Upper lobe of left lung (tissue), 4 donors: ENCODE measurements at regions not wholly inside any gene's neighbourhood (a gene's known extent, or its start where the extent isn't known, plus 50 kb on each side); places are given as distances from the start of the nearest gene placed in this dataset.

Source experiments
- POLR2A ChIP-seq, 4 donors: fragments of 450-650 bp; IDR thresholded peaks; one replicate each; pipeline ENCODE4 v1.5.1; 2016 to 2017; ENCODE audit warnings: antibody characterized with exemption in 4 of 4, mild to moderate bottlenecking in 2 of 4
- POLR2AphosphoS5 ChIP-seq, 2 donors: sonication (generic); formaldehyde crosslinking; IDR thresholded peaks; one replicate each; pipeline ENCODE4 v1.5.1; 2017; ENCODE audit warnings: antibody characterized with exemption in 2 of 2
- TF ChIP-seq, protein P1 (sequence below), 6 experiments: fragments of 450-650 bp in 4 of 6; fragments of 200-600 bp in 2 of 6; sonication (generic) in 2 of 6; IDR thresholded peaks; one replicate each; pipeline ENCODE4 v1.5.1; 2016 to 2019; ENCODE audit warnings: antibody characterized with exemption in 6 of 6

DNA sequence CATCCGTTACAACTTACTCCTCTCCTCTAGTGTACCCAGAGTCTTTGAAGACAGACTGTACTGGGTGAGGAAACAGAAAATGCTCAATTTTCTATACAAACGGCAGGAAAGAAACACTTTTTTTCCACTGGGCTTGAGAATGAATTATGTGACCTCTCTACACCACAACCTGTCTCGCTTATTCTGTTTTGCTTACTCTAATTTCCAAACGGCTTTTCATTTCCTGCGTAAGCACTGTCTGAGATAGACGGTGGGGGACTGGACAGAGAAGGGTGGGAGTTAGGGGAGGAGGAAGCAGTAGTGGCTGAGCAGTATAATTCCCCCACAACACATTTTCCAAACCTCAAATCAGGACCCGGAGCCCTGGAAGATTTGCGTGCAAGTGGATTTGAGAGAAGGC, 191.4 kb upstream of the SDK2 start:
- TF ChIP-seq, protein P1, sequence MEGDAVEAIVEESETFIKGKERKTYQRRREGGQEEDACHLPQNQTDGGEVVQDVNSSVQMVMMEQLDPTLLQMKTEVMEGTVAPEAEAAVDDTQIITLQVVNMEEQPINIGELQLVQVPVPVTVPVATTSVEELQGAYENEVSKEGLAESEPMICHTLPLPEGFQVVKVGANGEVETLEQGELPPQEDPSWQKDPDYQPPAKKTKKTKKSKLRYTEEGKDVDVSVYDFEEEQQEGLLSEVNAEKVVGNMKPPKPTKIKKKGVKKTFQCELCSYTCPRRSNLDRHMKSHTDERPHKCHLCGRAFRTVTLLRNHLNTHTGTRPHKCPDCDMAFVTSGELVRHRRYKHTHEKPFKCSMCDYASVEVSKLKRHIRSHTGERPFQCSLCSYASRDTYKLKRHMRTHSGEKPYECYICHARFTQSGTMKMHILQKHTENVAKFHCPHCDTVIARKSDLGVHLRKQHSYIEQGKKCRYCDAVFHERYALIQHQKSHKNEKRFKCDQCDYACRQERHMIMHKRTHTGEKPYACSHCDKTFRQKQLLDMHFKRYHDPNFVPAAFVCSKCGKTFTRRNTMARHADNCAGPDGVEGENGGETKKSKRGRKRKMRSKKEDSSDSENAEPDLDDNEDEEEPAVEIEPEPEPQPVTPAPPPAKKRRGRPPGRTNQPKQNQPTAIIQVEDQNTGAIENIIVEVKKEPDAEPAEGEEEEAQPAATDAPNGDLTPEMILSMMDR (IDR thresholded peaks at IDR 0.05) = no peak
- TF ChIP-seq POLR2AphosphoS5 (IDR thresholded peaks at IDR 0.05) (no peak), POLR2A (IDR thresholded peaks at IDR 0.05) (no peak)
